GM23338 (cell line): ENCODE measurements at regions not wholly inside any gene's neighbourhood (a gene's known extent, or its start where the extent isn't known, plus 50 kb on each side); places are given as distances from the start of the nearest gene placed in this dataset.

Experiments used
- ATAC-seq: fragments of 200-7000 bp; cut with Tn5 transposase; 3 replicates; pipeline ENCODE4 v1.9.1; 2020
- DNase-seq: peaks from one replicate; pipeline ENCODE4 v3.0.0-alpha.2; 2015; ENCODE audit warnings: low spot score
- H2AFZ ChIP-seq: fragments of 200-600 bp; sonication (generic); 2 replicates; pipeline ENCODE4 v1.8.0; 2016; ENCODE audit warnings: antibody characterized with exemption, mild to moderate bottlenecking, moderate library complexity
- H3F3A ChIP-seq: fragments of 200-600 bp; sonication (generic); replicated peaks from 2 replicates; pipeline ENCODE4 v1.8.0; 2017; ENCODE audit warnings: antibody characterized with exemption, mixed run types, low read depth
- H3K27ac ChIP-seq: fragments of 200-600 bp; sonication (generic); 2 replicates; pipeline ENCODE4 v1.6.1; 2016; ENCODE audit warnings: low read depth
- H3K27me3 ChIP-seq: fragments of 200-600 bp; sonication (generic); 2 replicates; pipeline ENCODE4 v1.8.0; 2016; ENCODE audit warnings: mild to moderate bottlenecking, mixed run types, moderate library complexity; ENCODE audit not compliant: insufficient read depth
- H3K36me3 ChIP-seq: fragments of 200-600 bp; sonication (generic); 2 replicates; pipeline ENCODE4 v1.8.0; 2016; ENCODE audit warnings: mild to moderate bottlenecking; ENCODE audit not compliant: insufficient read depth
- H3K4me1 ChIP-seq: fragments of 200-600 bp; sonication (generic); 2 replicates; pipeline ENCODE4 v1.8.0; 2016; ENCODE audit warnings: mild to moderate bottlenecking, moderate library complexity; ENCODE audit not compliant: insufficient read depth
- H3K4me2 ChIP-seq: fragments of 200-600 bp; sonication (generic); 2 replicates; pipeline ENCODE4 v1.7.1; 2017; ENCODE audit warnings: mixed run types
- H3K4me3 ChIP-seq: fragments of 200-600 bp; sonication (generic); 2 replicates; pipeline ENCODE4 v1.6.1; 2016; ENCODE audit warnings: mixed run types
- H3K79me2 ChIP-seq: fragments of 200-600 bp; sonication (generic); replicated peaks from 2 replicates; pipeline ENCODE4 v1.8.0; 2017; ENCODE audit warnings: mild to moderate bottlenecking; ENCODE audit not compliant: insufficient read depth
- H3K9me2 ChIP-seq: fragments of 200-600 bp; sonication (generic); 2 replicates; pipeline ENCODE4 v1.8.0; 2017; ENCODE audit not compliant: insufficient read depth
- H4K20me1 ChIP-seq: fragments of 200-600 bp; sonication (generic); replicated peaks from 2 replicates; pipeline ENCODE4 v1.8.0; 2017; ENCODE audit warnings: mild to moderate bottlenecking; ENCODE audit not compliant: insufficient read depth
- H3K27ac Mint-ChIP-seq: 2 replicates; pipeline ENCODE4 v1.8.0; 2020; ENCODE audit warnings: inconsistent platforms, mild to moderate bottlenecking, moderate library complexity, mixed read lengths
- H3K27me3 Mint-ChIP-seq: 3 replicates; pipeline ENCODE4 v1.8.0; 2022; ENCODE audit warnings: low read depth, mild to moderate bottlenecking, moderate library complexity, mixed read lengths, inconsistent platforms; ENCODE audit not compliant: insufficient read depth, poor library complexity
- H3K36me3 Mint-ChIP-seq: 3 replicates; pipeline ENCODE4 v1.8.0; 2021; ENCODE audit warnings: low read depth, mild to moderate bottlenecking, inconsistent platforms, moderate library complexity, mixed read lengths
- H3K4me1 Mint-ChIP-seq: 3 replicates; pipeline ENCODE4 v1.8.0; 2020; ENCODE audit warnings: mild to moderate bottlenecking, inconsistent platforms, mixed read lengths
- H3K4me3 Mint-ChIP-seq: 3 replicates; pipeline ENCODE4 v1.8.0; 2021; ENCODE audit warnings: moderate library complexity, mild to moderate bottlenecking, inconsistent platforms, mixed read lengths
- H3K9me3 Mint-ChIP-seq: 3 replicates; pipeline ENCODE4 v1.8.0; 2020; ENCODE audit warnings: moderate library complexity, mild to moderate bottlenecking, inconsistent platforms, mixed read lengths
- CREB1 ChIP-seq: fragments of 250-450 bp; sonication (Bioruptor Pico); IDR thresholded peaks from 2 replicates; pipeline ENCODE4 v1.5.0; 2020; ENCODE audit warnings: low read depth, mild to moderate bottlenecking, moderate library complexity
- EZH2 ChIP-seq: fragments of 200-600 bp; sonication (generic); IDR thresholded peaks from one replicate; pipeline ENCODE4 v1.8.0; 2017; ENCODE audit warnings: antibody characterized with exemption, mild to moderate bottlenecking, low read depth; ENCODE audit not compliant: unreplicated experiment
- EZH2phosphoT487 ChIP-seq: fragments of 200-600 bp; sonication (generic); IDR thresholded peaks from one replicate; pipeline ENCODE4 v1.8.1; 2018; ENCODE audit warnings: antibody characterized with exemption; ENCODE audit not compliant: unreplicated experiment
- JUNB ChIP-seq: IDR thresholded peaks from one replicate; pipeline ENCODE4 v1.6.1; 2016; ENCODE audit warnings: antibody characterized with exemption; ENCODE audit not compliant: unreplicated experiment
- NANOG ChIP-seq: IDR thresholded peaks from 2 replicates; pipeline ENCODE4 v1.6.1; 2016; ENCODE audit warnings: antibody characterized with exemption, borderline replicate concordance
- POLR2AphosphoS5 ChIP-seq: IDR thresholded peaks from 2 replicates; pipeline ENCODE4 v1.6.1; 2016; ENCODE audit warnings: antibody characterized with exemption, low read depth
- STAT1 ChIP-seq: IDR thresholded peaks from one replicate; pipeline ENCODE4 v1.6.1; 2016; ENCODE audit warnings: antibody characterized with exemption; ENCODE audit not compliant: unreplicated experiment
- ZNF114 ChIP-seq: fragments of 250-450 bp; sonication (Bioruptor Pico); IDR thresholded peaks from 2 replicates; pipeline ENCODE4 v1.5.0; 2020; ENCODE audit warnings: mild to moderate bottlenecking, moderate library complexity
- ZNF331 ChIP-seq: fragments of 250-450 bp; sonication (Bioruptor Pico); IDR thresholded peaks from 2 replicates; pipeline ENCODE4 v1.5.0; 2020; ENCODE audit warnings: low read depth, mild to moderate bottlenecking, moderate library complexity
- TF ChIP-seq, protein P1 (sequence below): IDR thresholded peaks from one replicate; pipeline ENCODE4 v1.6.1; 2018; ENCODE audit warnings: antibody characterized with exemption; ENCODE audit not compliant: unreplicated experiment
- TF ChIP-seq, protein P2 (sequence below): fragments of 250-450 bp; sonication (Bioruptor Pico); IDR thresholded peaks from 2 replicates; pipeline ENCODE4 v1.5.0; 2020; ENCODE audit warnings: mild to moderate bottlenecking, moderate library complexity
- TF ChIP-seq, protein P3 (sequence below): IDR thresholded peaks from 2 replicates; pipeline ENCODE4 v1.6.1; 2016; ENCODE audit warnings: antibody characterized with exemption
- TF ChIP-seq, protein P4 (sequence below), 2 experiments: fragments of 200-600 bp in 1 of 2; sonication (generic) in 1 of 2; conservative IDR thresholded peaks; 2 replicates each; pipeline versions ENCODE4 v1.5.1 to v1.6.1; 2016 to 2017; ENCODE audit warnings: antibody characterized with exemption in 2 of 2, low read depth in 2 of 2, mild to moderate bottlenecking in 2 of 2, moderate library complexity in 1 of 2

DNA sequence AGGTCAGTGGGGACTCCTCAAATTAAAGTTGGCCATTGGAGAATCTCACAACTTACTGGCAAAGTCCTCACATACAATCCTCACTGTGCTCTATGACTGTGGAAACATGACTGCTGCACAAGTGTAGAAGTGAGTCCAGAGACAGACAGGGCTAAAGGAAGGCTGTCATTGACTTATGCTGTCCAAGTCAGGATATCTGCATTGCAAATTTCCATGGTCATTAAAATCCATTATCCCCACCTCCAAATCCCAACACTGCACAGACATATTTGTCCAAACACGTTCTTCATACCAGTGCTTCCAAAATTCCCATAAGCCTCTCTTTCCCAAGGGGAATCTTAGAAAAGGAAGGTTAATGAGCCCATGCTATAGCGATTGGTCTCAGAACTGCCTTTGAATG lies 396.8 kb upstream of the ANKRD30A start:
- Histone ChIP-seq H3K79me2 (no peaks in the 10 kb centered on the region), H2AFZ (no peak overlapping the region), H3K9me2 (no peaks in the 10 kb centered on the region), H3K4me3 (no peak overlapping the region), H3K4me1 (peaks cover 9% of the 10 kb centered on the region), H3K27ac (no peak overlapping the region), H4K20me1 (no peaks in the 10 kb centered on the region), H3K36me3 (no peaks in the 10 kb centered on the region), H3K27me3 (no peaks in the 10 kb centered on the region), H3K4me2 (no peak overlapping the region), H3F3A (no peaks in the 10 kb centered on the region)
- peaks cover under 1% of the 10 kb centered on the region; the same call in 1 of the 3 replicates for H3K36me3 Mint-ChIP-seq
- no peak overlapping the region for H3K4me3 Mint-ChIP-seq
- no peak overlapping the region for H3K27ac Mint-ChIP-seq
- peaks cover 5% of the 10 kb centered on the region; the same call in 2 of the 3 replicates for H3K9me3 Mint-ChIP-seq
- ATAC-seq, result no peak
- TF ChIP-seq, protein P1, sequence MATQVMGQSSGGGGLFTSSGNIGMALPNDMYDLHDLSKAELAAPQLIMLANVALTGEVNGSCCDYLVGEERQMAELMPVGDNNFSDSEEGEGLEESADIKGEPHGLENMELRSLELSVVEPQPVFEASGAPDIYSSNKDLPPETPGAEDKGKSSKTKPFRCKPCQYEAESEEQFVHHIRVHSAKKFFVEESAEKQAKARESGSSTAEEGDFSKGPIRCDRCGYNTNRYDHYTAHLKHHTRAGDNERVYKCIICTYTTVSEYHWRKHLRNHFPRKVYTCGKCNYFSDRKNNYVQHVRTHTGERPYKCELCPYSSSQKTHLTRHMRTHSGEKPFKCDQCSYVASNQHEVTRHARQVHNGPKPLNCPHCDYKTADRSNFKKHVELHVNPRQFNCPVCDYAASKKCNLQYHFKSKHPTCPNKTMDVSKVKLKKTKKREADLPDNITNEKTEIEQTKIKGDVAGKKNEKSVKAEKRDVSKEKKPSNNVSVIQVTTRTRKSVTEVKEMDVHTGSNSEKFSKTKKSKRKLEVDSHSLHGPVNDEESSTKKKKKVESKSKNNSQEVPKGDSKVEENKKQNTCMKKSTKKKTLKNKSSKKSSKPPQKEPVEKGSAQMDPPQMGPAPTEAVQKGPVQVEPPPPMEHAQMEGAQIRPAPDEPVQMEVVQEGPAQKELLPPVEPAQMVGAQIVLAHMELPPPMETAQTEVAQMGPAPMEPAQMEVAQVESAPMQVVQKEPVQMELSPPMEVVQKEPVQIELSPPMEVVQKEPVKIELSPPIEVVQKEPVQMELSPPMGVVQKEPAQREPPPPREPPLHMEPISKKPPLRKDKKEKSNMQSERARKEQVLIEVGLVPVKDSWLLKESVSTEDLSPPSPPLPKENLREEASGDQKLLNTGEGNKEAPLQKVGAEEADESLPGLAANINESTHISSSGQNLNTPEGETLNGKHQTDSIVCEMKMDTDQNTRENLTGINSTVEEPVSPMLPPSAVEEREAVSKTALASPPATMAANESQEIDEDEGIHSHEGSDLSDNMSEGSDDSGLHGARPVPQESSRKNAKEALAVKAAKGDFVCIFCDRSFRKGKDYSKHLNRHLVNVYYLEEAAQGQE, result no peak
- TF ChIP-seq STAT1, result no peak
- TF ChIP-seq EZH2, result no peak
- no peak for TF ChIP-seq NANOG
- TF ChIP-seq, protein P2, sequence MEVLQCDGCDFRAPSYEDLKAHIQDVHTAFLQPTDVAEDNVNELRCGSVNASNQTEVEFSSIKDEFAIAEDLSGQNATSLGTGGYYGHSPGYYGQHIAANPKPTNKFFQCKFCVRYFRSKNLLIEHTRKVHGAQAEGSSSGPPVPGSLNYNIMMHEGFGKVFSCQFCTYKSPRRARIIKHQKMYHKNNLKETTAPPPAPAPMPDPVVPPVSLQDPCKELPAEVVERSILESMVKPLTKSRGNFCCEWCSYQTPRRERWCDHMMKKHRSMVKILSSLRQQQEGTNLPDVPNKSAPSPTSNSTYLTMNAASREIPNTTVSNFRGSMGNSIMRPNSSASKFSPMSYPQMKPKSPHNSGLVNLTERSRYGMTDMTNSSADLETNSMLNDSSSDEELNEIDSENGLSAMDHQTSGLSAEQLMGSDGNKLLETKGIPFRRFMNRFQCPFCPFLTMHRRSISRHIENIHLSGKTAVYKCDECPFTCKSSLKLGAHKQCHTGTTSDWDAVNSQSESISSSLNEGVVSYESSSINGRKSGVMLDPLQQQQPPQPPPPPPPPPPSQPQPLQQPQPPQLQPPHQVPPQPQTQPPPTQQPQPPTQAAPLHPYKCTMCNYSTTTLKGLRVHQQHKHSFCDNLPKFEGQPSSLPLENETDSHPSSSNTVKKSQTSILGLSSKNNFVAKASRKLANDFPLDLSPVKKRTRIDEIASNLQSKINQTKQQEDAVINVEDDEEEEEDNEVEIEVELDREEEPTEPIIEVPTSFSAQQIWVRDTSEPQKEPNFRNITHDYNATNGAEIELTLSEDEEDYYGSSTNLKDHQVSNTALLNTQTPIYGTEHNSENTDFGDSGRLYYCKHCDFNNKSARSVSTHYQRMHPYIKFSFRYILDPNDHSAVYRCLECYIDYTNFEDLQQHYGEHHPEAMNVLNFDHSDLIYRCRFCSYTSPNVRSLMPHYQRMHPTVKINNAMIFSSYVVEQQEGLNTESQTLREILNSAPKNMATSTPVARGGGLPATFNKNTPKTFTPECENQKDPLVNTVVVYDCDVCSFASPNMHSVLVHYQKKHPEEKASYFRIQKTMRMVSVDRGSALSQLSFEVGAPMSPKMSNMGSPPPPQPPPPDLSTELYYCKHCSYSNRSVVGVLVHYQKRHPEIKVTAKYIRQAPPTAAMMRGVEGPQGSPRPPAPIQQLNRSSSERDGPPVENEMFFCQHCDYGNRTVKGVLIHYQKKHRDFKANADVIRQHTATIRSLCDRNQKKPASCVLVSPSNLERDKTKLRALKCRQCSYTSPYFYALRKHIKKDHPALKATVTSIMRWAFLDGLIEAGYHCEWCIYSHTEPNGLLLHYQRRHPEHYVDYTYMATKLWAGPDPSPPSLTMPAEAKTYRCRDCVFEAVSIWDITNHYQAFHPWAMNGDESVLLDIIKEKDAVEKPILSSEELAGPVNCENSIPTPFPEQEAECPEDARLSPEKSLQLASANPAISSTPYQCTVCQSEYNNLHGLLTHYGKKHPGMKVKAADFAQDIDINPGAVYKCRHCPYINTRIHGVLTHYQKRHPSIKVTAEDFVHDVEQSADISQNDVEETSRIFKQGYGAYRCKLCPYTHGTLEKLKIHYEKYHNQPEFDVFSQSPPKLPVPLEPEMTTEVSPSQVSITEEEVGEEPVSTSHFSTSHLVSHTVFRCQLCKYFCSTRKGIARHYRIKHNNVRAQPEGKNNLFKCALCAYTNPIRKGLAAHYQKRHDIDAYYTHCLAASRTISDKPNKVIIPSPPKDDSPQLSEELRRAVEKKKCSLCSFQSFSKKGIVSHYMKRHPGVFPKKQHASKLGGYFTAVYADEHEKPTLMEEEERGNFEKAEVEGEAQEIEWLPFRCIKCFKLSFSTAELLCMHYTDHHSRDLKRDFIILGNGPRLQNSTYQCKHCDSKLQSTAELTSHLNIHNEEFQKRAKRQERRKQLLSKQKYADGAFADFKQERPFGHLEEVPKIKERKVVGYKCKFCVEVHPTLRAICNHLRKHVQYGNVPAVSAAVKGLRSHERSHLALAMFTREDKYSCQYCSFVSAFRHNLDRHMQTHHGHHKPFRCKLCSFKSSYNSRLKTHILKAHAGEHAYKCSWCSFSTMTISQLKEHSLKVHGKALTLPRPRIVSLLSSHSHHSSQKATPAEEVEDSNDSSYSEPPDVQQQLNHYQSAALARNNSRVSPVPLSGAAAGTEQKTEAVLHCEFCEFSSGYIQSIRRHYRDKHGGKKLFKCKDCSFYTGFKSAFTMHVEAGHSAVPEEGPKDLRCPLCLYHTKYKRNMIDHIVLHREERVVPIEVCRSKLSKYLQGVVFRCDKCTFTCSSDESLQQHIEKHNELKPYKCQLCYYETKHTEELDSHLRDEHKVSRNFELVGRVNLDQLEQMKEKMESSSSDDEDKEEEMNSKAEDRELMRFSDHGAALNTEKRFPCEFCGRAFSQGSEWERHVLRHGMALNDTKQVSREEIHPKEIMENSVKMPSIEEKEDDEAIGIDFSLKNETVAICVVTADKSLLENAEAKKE (CRISPR knock-in tag), result no peak
- TF ChIP-seq, protein P3, sequence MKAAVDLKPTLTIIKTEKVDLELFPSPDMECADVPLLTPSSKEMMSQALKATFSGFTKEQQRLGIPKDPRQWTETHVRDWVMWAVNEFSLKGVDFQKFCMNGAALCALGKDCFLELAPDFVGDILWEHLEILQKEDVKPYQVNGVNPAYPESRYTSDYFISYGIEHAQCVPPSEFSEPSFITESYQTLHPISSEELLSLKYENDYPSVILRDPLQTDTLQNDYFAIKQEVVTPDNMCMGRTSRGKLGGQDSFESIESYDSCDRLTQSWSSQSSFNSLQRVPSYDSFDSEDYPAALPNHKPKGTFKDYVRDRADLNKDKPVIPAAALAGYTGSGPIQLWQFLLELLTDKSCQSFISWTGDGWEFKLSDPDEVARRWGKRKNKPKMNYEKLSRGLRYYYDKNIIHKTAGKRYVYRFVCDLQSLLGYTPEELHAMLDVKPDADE, result no peak
- no peak for TF ChIP-seq CREB1 (CRISPR knock-in tag)
- TF ChIP-seq POLR2AphosphoS5, result no peak
- TF ChIP-seq JUNB, result no peak
- TF ChIP-seq, protein P4, sequence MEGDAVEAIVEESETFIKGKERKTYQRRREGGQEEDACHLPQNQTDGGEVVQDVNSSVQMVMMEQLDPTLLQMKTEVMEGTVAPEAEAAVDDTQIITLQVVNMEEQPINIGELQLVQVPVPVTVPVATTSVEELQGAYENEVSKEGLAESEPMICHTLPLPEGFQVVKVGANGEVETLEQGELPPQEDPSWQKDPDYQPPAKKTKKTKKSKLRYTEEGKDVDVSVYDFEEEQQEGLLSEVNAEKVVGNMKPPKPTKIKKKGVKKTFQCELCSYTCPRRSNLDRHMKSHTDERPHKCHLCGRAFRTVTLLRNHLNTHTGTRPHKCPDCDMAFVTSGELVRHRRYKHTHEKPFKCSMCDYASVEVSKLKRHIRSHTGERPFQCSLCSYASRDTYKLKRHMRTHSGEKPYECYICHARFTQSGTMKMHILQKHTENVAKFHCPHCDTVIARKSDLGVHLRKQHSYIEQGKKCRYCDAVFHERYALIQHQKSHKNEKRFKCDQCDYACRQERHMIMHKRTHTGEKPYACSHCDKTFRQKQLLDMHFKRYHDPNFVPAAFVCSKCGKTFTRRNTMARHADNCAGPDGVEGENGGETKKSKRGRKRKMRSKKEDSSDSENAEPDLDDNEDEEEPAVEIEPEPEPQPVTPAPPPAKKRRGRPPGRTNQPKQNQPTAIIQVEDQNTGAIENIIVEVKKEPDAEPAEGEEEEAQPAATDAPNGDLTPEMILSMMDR (conservative IDR thresholded peaks at IDR 0.05; ENCODE audit: low read depth in 2 of 2), result no peak
- TF ChIP-seq EZH2phosphoT487, result no peak
- TF ChIP-seq ZNF331 (CRISPR knock-in tag), result no peak
- no peak for TF ChIP-seq ZNF114 (CRISPR knock-in tag)
- H3K4me1 Mint-ChIP-seq, result peaks cover 15% of the 10 kb centered on the region
- H3K27me3 Mint-ChIP-seq, result peaks cover 2% of the 10 kb centered on the region
- no peak for DNase-seq
